ENCODE measurements at regions not wholly inside any gene's neighbourhood (a gene's known extent, or its start where the extent isn't known, plus 50 kb on each side); places are given as distances from the start of the nearest gene placed in this dataset.

DNA sequence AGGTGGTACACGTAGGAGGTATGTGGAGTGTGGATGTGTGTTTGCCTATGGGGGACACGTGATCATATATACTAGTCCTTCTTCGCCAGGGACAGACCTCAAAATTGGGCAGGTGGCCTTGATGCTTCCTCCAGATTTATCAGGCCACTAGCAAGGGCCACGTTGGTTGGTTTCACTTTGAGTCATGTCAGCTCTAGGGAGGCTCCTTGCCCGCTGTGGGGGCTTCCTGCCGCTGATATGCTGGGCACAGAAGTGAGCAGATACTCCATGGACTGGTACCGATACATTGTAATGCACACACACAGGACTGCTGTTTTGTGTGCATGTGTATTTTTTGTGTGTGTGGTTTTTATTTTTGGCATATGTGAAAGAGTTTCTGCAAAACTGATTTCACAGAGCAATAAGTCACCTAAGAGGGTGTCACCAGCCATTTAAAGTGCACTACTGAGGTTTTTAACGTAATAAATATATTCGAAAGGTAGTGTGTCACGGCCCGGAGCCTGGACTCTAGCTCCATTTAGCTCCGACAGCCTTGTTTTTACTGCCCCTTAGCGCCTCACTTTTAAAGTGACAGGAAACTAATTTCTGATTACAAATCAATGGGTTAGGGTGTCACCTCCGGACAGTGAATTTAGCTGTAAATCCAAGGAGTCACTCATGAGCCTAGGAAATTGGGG, 605.5 kb upstream of the SALL1 start:
- no peak for TF ChIP-seq ISL1 (CRISPR knock-in tag; IDR thresholded peaks at IDR 0.05)
- TF ChIP-seq TOX (CRISPR knock-in tag; IDR thresholded peaks at IDR 0.05; ENCODE audit: borderline replicate concordance): no peak
- no peak for TF ChIP-seq ZNF70 (CRISPR knock-in tag; IDR thresholded peaks at IDR 0.05)
- TF ChIP-seq ZNF8 (CRISPR knock-in tag; IDR thresholded peaks at IDR 0.05): no peak
- TF ChIP-seq, protein P1, sequence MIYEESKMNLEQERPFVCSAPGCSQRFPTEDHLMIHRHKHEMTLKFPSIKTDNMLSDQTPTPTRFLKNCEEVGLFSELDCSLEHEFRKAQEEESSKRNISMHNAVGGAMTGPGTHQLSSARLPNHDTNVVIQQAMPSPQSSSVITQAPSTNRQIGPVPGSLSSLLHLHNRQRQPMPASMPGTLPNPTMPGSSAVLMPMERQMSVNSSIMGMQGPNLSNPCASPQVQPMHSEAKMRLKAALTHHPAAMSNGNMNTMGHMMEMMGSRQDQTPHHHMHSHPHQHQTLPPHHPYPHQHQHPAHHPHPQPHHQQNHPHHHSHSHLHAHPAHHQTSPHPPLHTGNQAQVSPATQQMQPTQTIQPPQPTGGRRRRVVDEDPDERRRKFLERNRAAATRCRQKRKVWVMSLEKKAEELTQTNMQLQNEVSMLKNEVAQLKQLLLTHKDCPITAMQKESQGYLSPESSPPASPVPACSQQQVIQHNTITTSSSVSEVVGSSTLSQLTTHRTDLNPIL (CRISPR knock-in tag; IDR thresholded peaks at IDR 0.05; ENCODE audit: low read depth): no peak
- TF ChIP-seq, protein P2, sequence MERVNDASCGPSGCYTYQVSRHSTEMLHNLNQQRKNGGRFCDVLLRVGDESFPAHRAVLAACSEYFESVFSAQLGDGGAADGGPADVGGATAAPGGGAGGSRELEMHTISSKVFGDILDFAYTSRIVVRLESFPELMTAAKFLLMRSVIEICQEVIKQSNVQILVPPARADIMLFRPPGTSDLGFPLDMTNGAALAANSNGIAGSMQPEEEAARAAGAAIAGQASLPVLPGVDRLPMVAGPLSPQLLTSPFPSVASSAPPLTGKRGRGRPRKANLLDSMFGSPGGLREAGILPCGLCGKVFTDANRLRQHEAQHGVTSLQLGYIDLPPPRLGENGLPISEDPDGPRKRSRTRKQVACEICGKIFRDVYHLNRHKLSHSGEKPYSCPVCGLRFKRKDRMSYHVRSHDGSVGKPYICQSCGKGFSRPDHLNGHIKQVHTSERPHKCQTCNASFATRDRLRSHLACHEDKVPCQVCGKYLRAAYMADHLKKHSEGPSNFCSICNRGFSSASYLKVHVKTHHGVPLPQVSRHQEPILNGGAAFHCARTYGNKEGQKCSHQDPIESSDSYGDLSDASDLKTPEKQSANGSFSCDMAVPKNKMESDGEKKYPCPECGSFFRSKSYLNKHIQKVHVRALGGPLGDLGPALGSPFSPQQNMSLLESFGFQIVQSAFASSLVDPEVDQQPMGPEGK (CRISPR knock-in tag; IDR thresholded peaks at IDR 0.05; ENCODE audit: borderline replicate concordance): no peak
- TF ChIP-seq ZFP3 (CRISPR knock-in tag; IDR thresholded peaks at IDR 0.05): no peak
- no peak for TF ChIP-seq RARB (CRISPR knock-in tag; IDR thresholded peaks at IDR 0.05)
- no peak for TF ChIP-seq GLIS3 (CRISPR knock-in tag; IDR thresholded peaks at IDR 0.05)
- TF ChIP-seq, protein P3, sequence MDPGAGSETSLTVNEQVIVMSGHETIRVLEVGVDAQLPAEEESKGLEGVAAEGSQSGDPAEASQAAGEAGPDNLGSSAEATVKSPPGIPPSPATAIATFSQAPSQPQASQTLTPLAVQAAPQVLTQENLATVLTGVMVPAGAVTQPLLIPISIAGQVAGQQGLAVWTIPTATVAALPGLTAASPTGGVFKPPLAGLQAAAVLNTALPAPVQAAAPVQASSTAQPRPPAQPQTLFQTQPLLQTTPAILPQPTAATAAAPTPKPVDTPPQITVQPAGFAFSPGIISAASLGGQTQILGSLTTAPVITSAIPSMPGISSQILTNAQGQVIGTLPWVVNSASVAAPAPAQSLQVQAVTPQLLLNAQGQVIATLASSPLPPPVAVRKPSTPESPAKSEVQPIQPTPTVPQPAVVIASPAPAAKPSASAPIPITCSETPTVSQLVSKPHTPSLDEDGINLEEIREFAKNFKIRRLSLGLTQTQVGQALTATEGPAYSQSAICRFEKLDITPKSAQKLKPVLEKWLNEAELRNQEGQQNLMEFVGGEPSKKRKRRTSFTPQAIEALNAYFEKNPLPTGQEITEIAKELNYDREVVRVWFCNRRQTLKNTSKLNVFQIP (CRISPR knock-in tag; IDR thresholded peaks at IDR 0.05; ENCODE audit: borderline replicate concordance, low read depth): no peak
- no peak for TF ChIP-seq CSDC2 (CRISPR knock-in tag; IDR thresholded peaks at IDR 0.05)
